ENCODE measurements at regions not wholly inside any gene's neighbourhood (a gene's known extent, or its start where the extent isn't known, plus 50 kb on each side); places are given as distances from the start of the nearest gene placed in this dataset.

DNA sequence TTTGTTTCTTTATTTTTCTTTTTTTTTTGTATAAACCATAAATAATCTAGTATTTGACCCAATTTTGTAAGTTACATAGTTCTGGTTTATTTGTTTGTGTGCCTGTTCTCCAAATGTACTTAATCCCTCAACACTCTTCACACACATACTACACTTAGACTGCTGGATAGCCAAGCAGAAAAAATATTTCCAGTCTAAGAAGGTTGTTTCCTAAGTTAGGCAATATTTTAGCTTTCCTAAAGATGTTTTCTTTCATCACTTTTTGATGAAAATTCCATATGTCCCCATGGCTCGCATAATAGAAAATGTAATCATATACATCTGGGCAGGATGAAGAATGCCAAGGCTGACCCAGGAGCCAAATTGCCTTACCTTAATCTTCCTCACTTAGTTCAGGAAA is 105.3 kb downstream of the PPP1R3A start:
- Histone ChIP-seq H3K4me1 (ENCODE audit: control insufficient read depth in 2 of 3, insufficient read depth in 2 of 3, low read depth in 1 of 3, low read length in 3 of 3) (no peaks in the 10 kb centered on the region), H3K27me3 (ENCODE audit: control insufficient read depth, insufficient read depth, low read length) (no peaks in the 10 kb centered on the region), H3K9me3 (ENCODE audit: control insufficient read depth in 2 of 3, insufficient read depth in 1 of 3, low read length in 3 of 3) (no peaks in the 10 kb centered on the region), H3K4me3 (ENCODE audit: low read length in 3 of 3) (no peak overlapping the region), H3K36me3 (ENCODE audit: control insufficient read depth in 2 of 3, insufficient read depth in 3 of 3, low read length in 3 of 3) (no peaks in the 10 kb centered on the region), H3K9ac (ENCODE audit: low read length in 3 of 3) (no peak overlapping the region), H3K27ac (ENCODE audit: low read depth in 2 of 2, low read length in 2 of 2) (no peak overlapping the region)
- DNase-seq (no peak), FAIRE-seq (no peak)
- intact Hi-C loops (cut with DNase I) = no loop called here
- TF ChIP-seq, protein P1, sequence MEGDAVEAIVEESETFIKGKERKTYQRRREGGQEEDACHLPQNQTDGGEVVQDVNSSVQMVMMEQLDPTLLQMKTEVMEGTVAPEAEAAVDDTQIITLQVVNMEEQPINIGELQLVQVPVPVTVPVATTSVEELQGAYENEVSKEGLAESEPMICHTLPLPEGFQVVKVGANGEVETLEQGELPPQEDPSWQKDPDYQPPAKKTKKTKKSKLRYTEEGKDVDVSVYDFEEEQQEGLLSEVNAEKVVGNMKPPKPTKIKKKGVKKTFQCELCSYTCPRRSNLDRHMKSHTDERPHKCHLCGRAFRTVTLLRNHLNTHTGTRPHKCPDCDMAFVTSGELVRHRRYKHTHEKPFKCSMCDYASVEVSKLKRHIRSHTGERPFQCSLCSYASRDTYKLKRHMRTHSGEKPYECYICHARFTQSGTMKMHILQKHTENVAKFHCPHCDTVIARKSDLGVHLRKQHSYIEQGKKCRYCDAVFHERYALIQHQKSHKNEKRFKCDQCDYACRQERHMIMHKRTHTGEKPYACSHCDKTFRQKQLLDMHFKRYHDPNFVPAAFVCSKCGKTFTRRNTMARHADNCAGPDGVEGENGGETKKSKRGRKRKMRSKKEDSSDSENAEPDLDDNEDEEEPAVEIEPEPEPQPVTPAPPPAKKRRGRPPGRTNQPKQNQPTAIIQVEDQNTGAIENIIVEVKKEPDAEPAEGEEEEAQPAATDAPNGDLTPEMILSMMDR (IDR thresholded peaks at IDR 0.05; ENCODE audit: borderline replicate concordance, extremely low read depth, insufficient read depth) = no peak

DNA sequence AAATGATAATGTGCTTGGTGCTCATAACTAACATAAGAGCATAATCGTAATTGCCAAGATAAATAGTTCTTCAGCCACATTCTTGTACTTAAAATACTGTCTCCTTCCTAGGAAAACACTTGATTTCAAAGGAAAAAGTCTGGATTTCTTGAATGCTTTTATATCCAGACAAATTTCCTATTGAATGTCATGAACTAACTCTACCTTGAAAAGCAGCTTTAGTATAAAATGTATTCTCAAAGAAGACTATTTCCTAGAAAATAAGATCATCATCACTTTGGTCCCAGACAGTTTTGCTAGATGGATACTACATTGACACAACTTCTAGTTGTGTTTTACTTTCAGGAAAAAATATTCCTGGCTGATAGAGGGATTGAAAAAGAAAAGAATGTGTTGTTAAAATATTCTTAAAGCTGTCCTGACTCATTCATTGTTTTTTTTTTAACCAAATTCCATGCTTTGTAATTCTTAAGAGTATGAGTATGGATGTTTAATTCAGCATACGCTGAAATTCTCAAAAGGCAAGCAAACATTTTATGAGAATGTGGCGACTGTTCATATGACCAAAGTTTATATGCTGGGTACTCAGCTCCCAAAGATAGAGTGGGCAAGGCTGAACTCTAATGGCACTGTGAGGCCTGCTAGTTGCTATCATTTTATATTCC is 106.1 kb downstream of the PPP1R3A start:
- no peaks in the 10 kb centered on the region for H3K36me3 ChIP-seq (ENCODE audit: control insufficient read depth in 2 of 3, insufficient read depth in 3 of 3, low read length in 3 of 3)
- no peaks in the 10 kb centered on the region for H3K27me3 ChIP-seq (ENCODE audit: control insufficient read depth, insufficient read depth, low read length)
- H3K9ac ChIP-seq (ENCODE audit: low read length in 3 of 3) = no peak overlapping the region
- H3K4me3 ChIP-seq (ENCODE audit: low read length in 3 of 3) = no peak overlapping the region
- no peaks in the 10 kb centered on the region for H3K4me1 ChIP-seq (ENCODE audit: control insufficient read depth in 2 of 3, insufficient read depth in 2 of 3, low read depth in 1 of 3, low read length in 3 of 3)
- intact Hi-C loops (cut with DNase I) = no loop called here
- no peak for DNase-seq
- no peaks in the 10 kb centered on the region for H3K9me3 ChIP-seq (ENCODE audit: control insufficient read depth in 2 of 3, insufficient read depth in 1 of 3, low read length in 3 of 3)
- no peak overlapping the region for H3K27ac ChIP-seq (ENCODE audit: low read depth in 2 of 2, low read length in 2 of 2)
- no peak for FAIRE-seq
- TF ChIP-seq, protein P1 (IDR thresholded peaks at IDR 0.05; ENCODE audit: borderline replicate concordance, extremely low read depth, insufficient read depth) = no peak

DNA sequence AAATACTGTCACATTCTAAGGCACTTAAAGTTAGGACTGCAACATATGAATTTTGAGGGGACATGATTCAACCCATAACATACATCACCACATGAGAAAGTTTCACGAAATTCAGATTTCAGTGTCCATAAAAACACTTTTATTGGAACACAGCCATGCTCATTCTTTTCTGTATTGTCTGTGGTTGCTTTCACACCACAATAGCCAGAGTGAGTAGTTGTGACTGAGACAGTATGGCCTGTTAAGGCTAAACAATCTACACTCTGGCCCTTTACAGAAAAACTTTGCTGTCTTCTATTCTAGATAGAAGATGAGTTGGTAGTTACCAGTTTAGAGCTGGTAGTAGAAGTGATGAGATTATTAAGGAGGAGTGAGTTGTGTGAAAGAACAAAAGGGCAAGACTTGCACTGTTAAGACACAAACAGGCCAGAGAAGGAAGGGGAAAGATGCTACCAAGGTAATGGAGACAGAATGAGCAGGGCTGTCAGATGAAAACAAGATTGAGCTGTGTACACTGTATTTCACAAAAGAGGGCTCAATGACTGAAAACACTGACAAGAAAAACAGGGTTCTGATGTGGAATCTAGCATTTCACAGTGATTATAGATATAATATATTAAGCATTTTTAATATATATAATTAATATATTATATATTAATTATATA is 108.6 kb downstream of the PPP1R3A start:
- Histone ChIP-seq H3K27me3 (ENCODE audit: control insufficient read depth, insufficient read depth, low read length) (no peaks in the 10 kb centered on the region), H3K36me3 (ENCODE audit: control insufficient read depth in 2 of 3, insufficient read depth in 3 of 3, low read length in 3 of 3) (no peaks in the 10 kb centered on the region), H3K4me3 (ENCODE audit: low read length in 3 of 3) (no peak overlapping the region), H3K4me1 (ENCODE audit: control insufficient read depth in 2 of 3, insufficient read depth in 2 of 3, low read depth in 1 of 3, low read length in 3 of 3) (no peaks in the 10 kb centered on the region), H3K9me3 (ENCODE audit: control insufficient read depth in 2 of 3, insufficient read depth in 1 of 3, low read length in 3 of 3) (no peaks in the 10 kb centered on the region), H3K27ac (ENCODE audit: low read depth in 2 of 2, low read length in 2 of 2) (no peak overlapping the region), H3K9ac (ENCODE audit: low read length in 3 of 3) (no peak overlapping the region)
- no peak for FAIRE-seq
- TF ChIP-seq, protein P1 (IDR thresholded peaks at IDR 0.05; ENCODE audit: borderline replicate concordance, extremely low read depth, insufficient read depth) = no peak
- peak in 1 of 5 donors; percentile 6 for DNase-seq
- intact Hi-C loops (cut with DNase I) = no loop called here

All from kidney (tissue), 13 donors.